Heart right ventricle (tissue), 16 donors: ENCODE measurements at regions not wholly inside any gene's neighbourhood (a gene's known extent, or its start where the extent isn't known, plus 50 kb on each side); places are given as distances from the start of the nearest gene placed in this dataset.

Source experiments
- ATAC-seq, 8 donors: fragments of 200-7000 bp; cut with Tn5 transposase; one replicate each; pipeline ENCODE4 v1.9.1; 2020; ENCODE audit warnings: mild to moderate bottlenecking in 8 of 8, moderate library complexity in 8 of 8, moderate number of reproducible peaks in 1 of 8
- DNase-seq, 2 donors: peaks; one replicate each; pipeline ENCODE4 v3.0.0-alpha.2; 2020
- H3K27ac ChIP-seq, 10 donors: fragments of 200-600 bp; sonication (generic) in 2 of 10; one replicate each; pipeline versions ENCODE4 v1.5.0 to v1.8.0; 2020 to 2022; ENCODE audit warnings: mild to moderate bottlenecking in 3 of 10
- H3K27me3 ChIP-seq, 7 donors: fragments of 200-600 bp; one replicate each; pipeline ENCODE4 v1.8.0; 2021 to 2022; ENCODE audit warnings: mild to moderate bottlenecking in 2 of 7
- H3K36me3 ChIP-seq, 9 donors: fragments of 200-600 bp; sonication (generic) in 1 of 9; one replicate each; pipeline versions ENCODE4 v1.5.0 to v1.8.0; 2020 to 2022; ENCODE audit warnings: mild to moderate bottlenecking in 2 of 9
- H3K4me1 ChIP-seq, 9 donors: fragments of 200-600 bp; sonication (generic) in 1 of 9; one replicate each; pipeline versions ENCODE4 v1.5.0 to v1.8.0; 2020 to 2022; ENCODE audit warnings: mild to moderate bottlenecking in 4 of 9
- H3K4me3 ChIP-seq, 10 donors: fragments of 200-600 bp; sonication (generic) in 2 of 10; one replicate each; pipeline versions ENCODE4 v1.5.0 to v1.8.0; 2020 to 2022; ENCODE audit warnings: mild to moderate bottlenecking in 7 of 10, moderate library complexity in 2 of 10
- H3K9me3 ChIP-seq, 11 donors: fragments of 200-600 bp in 10 of 11; sonication (generic) in 2 of 11; one replicate each; pipeline versions ENCODE4 v1.5.0 to v1.8.0; 2013 to 2022; ENCODE audit warnings: mild to moderate bottlenecking in 2 of 11, control low read depth in 1 of 11, moderate library complexity in 1 of 11
- CTCF ChIP-seq, 9 donors: fragments of 200-600 bp; sonication (generic) in 2 of 9; IDR thresholded peaks; one replicate each; pipeline versions ENCODE4 v1.5.0 to v1.8.0; 2021 to 2022; ENCODE audit warnings: antibody characterized with exemption in 9 of 9, mild to moderate bottlenecking in 5 of 9, moderate library complexity in 1 of 9
- WGBS, 2 donors: extraction: QIAGEN DNeasy Blood & Tissue Kit; methylation state at CpG; one replicate each; pipeline ENCODE4 v1.1.7; 2013; ENCODE audit warnings: inconsistent platforms in 1 of 2; 5-methylcytosine and 5-hydroxymethylcytosine counted together
- intact Hi-C, 10 donors: fragments of 100-400 bp; cut with DNase I; formaldehyde crosslinking; loops; one replicate each; pipeline versions ENCODE4 v1.11.1 to v1.14.2; 2022
- donor health status: Arrhythmogenic right ventricular cardiomyopathy.
- donor health status: ischemic (EF 13 %, LVEDD 7.1; RV severe dilation, severe dysfunction).
- donor health status: healthy with polysubstance abuse.
- donor health status: DM: no; HTN: yes; CAD: no.
- donor health status: DM: no; HTN: no; CAD: no.
- donor health status: ischemic (EF 25% LVEDD 6.9; RV normal size, moderate dysfunction).
- donor health status: ischemic (EF 25% LVEDD 5.7; RV mildly dilated, moderate dysfunction).
- donor health status: healthy.
- donor health status: DM: yes; HTN: yes; CAD: no.
- donor health status: Ischemic cardiomyopathy.
- donor health status: ischemic (EF 35%, LVEDD 5.7; RV mildly dilated, moderate dysfunction).
- donor health status: nonischemic (EF 11% LVEDD 7.7; RV severe dilation, severe dysfunction).
- donor health status: DM: yes; HTN: yes; CAD: no.
- donor health status: PGD.
- donor health status: ischemic (EF 29% LVEDD 5.4; RV normal size, mild dysfunction).
- donor health status: nonischemic (EF 23%, LVEDD 6.1; RV moderate dilation, normal function).

- no peaks in the 10 kb centered on the region for H3K36me3 ChIP-seq
- no peak for TF ChIP-seq CTCF (IDR thresholded peaks at IDR 0.05)
- H3K27ac ChIP-seq: no peak overlapping the region
- 67 to 72% methylated on average over 3 of the region's 3 CpGs for WGBS, 2 donors
- DNase-seq (no peak), ATAC-seq (no peak)
- H3K27me3 ChIP-seq: peaks cover 0 to 9% (median 0%) of the 10 kb centered on the region in 7 donors
- no peak overlapping the region for H3K4me3 ChIP-seq
- intact Hi-C loops: no loop called here
- H3K9me3 ChIP-seq: peaks cover 0 to 8% (median 0%) of the 10 kb centered on the region in 11 donors
- H3K4me1 ChIP-seq: no peaks in the 10 kb centered on the region
Observed at GRCh38 chr6:165937564-165938358, 229.9 kb downstream of the TBXT start.

- Histone ChIP-seq H3K27ac (no peak overlapping the region), H3K4me3 (no peak overlapping the region), H3K36me3 (no peaks in the 10 kb centered on the region), H3K27me3 (peaks cover 0 to 13% (median 3%) of the 10 kb centered on the region in 7 donors), H3K9me3 (peaks cover 0 to 7% (median 0%) of the 10 kb centered on the region in 11 donors), H3K4me1 (no peaks in the 10 kb centered on the region)
- TF ChIP-seq CTCF (IDR thresholded peaks at IDR 0.05): no peak
- no peak for ATAC-seq
- intact Hi-C loops: no loop called here
- 88 to 89% methylated on average over 4 of the region's 4 CpGs for WGBS, 2 donors
- DNase-seq: no peak
Observed at GRCh38 chr6:165936660-165937059, 231.0 kb downstream of the TBXT start.

GRCh38 chr6:165936096-165936495 lies 231.6 kb downstream of the TBXT start:
- H3K4me3 ChIP-seq: no peak overlapping the region
- TF ChIP-seq CTCF (IDR thresholded peaks at IDR 0.05): no peak
- no peak for ATAC-seq
- intact Hi-C loops: no loop called here
- no peak overlapping the region for H3K27ac ChIP-seq
- H3K9me3 ChIP-seq: peaks cover 0 to 1% (median 0%) of the 10 kb centered on the region in 11 donors
- no peaks in the 10 kb centered on the region for H3K36me3 ChIP-seq
- no peaks in the 10 kb centered on the region for H3K4me1 ChIP-seq
- H3K27me3 ChIP-seq: peaks cover 0 to 13% (median 7%) of the 10 kb centered on the region in 7 donors
- WGBS, 2 donors: 71 to 72% methylated on average over 3 of the region's 3 CpGs
- no peak for DNase-seq

GRCh38 chr6:165931675-165932074 lies 236.0 kb downstream of the TBXT start:
- WGBS, 2 donors: 70 to 76% methylated on average over 9 of the region's 9 CpGs
- ATAC-seq (no peak), DNase-seq (no peak)
- Histone ChIP-seq H3K4me3 (no peak overlapping the region), H3K36me3 (no peaks in the 10 kb centered on the region), H3K9me3 (no peaks in the 10 kb centered on the region), H3K4me1 (no peaks in the 10 kb centered on the region), H3K27ac (no peak overlapping the region), H3K27me3 (peaks cover 0 to 13% (median 7%) of the 10 kb centered on the region in 7 donors)
- intact Hi-C loops: no loop called here
- no peak for TF ChIP-seq CTCF (IDR thresholded peaks at IDR 0.05)
